Glutamatergic neuron (in vitro differentiated cells): ENCODE measurements at regions not wholly inside any gene's neighbourhood (a gene's known extent, or its start where the extent isn't known, plus 50 kb on each side); places are given as distances from the start of the nearest gene placed in this dataset.
A peak's percentile ranks its signal among the peaks of the same experiment; 100 is the strongest.

Experiments used
- DNase-seq: peaks from one replicate; pipeline ENCODE4 v3.0.0; 2022
- H3K27ac Mint-ChIP-seq: one replicate; pipeline ENCODE4 v1.8.0; 2020; ENCODE audit warnings: mild to moderate bottlenecking, mixed read lengths, inconsistent platforms; ENCODE audit not compliant: unreplicated experiment
- H3K27me3 Mint-ChIP-seq: one replicate; pipeline ENCODE4 v1.8.0; 2020; ENCODE audit warnings: mild to moderate bottlenecking, moderate library complexity, mixed read lengths, inconsistent platforms; ENCODE audit not compliant: unreplicated experiment
- H3K36me3 Mint-ChIP-seq: one replicate; pipeline ENCODE4 v1.8.0; 2020; ENCODE audit warnings: mild to moderate bottlenecking, mixed read lengths, inconsistent platforms; ENCODE audit not compliant: unreplicated experiment
- H3K4me1 Mint-ChIP-seq: one replicate; pipeline ENCODE4 v1.8.0; 2020; ENCODE audit warnings: mild to moderate bottlenecking, low read depth, mixed read lengths, inconsistent platforms; ENCODE audit not compliant: unreplicated experiment
- H3K4me3 Mint-ChIP-seq: one replicate; pipeline ENCODE4 v1.8.0; 2020; ENCODE audit warnings: mild to moderate bottlenecking, mixed read lengths, inconsistent platforms; ENCODE audit not compliant: unreplicated experiment
- H3K9me3 Mint-ChIP-seq: one replicate; pipeline ENCODE4 v1.8.0; 2020; ENCODE audit warnings: mild to moderate bottlenecking, moderate library complexity, mixed read lengths, inconsistent platforms; ENCODE audit not compliant: unreplicated experiment
- TF ChIP-seq, protein P1 (sequence below): fragments of 200-600 bp; sonication (generic); IDR thresholded peaks from one replicate; pipeline ENCODE4 v1.5.0; 2021; ENCODE audit not compliant: partially characterized antibody, unreplicated experiment

DNA sequence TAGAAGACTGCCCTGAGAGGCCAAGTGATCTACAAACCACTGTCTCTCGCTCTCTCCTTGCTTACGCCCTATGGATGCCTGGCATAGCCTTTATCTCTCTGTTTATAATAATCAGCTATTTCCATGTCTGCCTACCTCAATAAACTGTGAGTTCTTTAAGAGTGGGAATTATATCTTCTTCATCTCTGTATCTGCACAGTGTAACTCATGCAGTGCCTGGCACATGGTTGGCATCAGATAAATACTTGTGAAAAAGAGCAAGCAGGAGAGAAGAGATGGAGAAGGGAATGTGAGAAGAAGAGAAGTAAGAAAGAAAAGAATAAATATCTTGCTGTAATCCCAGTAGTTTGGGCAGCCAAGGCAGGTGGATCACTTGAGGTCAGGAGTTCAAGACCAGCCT is 94.6 kb upstream of the TNPO1 start:
- Mint-ChIP-seq H3K4me1 (peaks cover 21% of the 10 kb centered on the region), H3K9me3 (no peaks in the 10 kb centered on the region), H3K36me3 (no peaks in the 10 kb centered on the region), H3K4me3 (peak overlapping the region; percentile 18), H3K27me3 (no peaks in the 10 kb centered on the region), H3K27ac (no peak overlapping the region)
- TF ChIP-seq, protein P1, sequence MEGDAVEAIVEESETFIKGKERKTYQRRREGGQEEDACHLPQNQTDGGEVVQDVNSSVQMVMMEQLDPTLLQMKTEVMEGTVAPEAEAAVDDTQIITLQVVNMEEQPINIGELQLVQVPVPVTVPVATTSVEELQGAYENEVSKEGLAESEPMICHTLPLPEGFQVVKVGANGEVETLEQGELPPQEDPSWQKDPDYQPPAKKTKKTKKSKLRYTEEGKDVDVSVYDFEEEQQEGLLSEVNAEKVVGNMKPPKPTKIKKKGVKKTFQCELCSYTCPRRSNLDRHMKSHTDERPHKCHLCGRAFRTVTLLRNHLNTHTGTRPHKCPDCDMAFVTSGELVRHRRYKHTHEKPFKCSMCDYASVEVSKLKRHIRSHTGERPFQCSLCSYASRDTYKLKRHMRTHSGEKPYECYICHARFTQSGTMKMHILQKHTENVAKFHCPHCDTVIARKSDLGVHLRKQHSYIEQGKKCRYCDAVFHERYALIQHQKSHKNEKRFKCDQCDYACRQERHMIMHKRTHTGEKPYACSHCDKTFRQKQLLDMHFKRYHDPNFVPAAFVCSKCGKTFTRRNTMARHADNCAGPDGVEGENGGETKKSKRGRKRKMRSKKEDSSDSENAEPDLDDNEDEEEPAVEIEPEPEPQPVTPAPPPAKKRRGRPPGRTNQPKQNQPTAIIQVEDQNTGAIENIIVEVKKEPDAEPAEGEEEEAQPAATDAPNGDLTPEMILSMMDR: no peak
- no peak for DNase-seq

DNA sequence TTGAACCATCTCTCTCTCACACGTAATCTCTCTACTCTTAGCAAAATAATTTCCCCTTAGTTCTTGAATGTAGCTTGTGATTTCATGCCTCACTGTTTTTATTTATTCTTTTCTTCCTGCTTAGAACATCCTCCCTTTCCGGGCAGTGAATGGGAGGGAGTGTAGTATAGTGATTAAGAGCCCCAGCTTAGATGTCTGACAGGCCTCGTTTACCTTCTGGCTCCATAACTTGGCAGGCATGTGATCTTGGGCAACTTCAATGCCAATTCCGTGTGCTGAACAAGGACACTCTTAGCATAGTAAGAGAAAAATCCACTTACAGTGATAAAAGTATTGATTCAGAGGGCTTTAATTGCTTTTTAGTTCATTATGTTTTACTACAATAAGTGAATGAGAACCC is 96.3 kb upstream of the TNPO1 start:
- TF ChIP-seq, protein P1: no peak
- Mint-ChIP-seq H3K27me3 (no peaks in the 10 kb centered on the region), H3K4me1 (peaks cover 21% of the 10 kb centered on the region), H3K4me3 (no peak overlapping the region), H3K9me3 (no peaks in the 10 kb centered on the region), H3K36me3 (no peaks in the 10 kb centered on the region), H3K27ac (no peak overlapping the region)
- no peak for DNase-seq

DNA sequence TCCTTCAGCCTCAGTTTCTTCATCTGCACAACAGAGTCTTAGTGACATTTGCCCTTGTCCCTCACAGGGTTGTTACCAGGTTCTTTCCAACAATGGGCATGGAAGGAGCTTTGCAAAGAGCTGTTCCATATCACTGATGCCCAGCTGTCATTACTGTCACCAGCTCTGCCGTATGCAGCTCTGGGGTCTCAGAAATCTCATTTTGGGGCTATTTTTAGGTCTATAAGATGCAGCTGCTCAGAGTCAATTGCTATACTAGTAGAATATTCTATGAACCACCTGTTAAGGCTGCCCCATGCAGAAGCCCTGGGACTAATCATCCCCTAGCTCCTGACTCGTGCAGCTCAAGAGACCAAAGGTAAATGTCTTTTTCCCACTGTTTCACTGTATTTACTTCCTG is 105.1 kb upstream of the TNPO1 start:
- peaks cover 7% of the 10 kb centered on the region for H3K36me3 Mint-ChIP-seq
- H3K4me3 Mint-ChIP-seq: no peak overlapping the region
- no peaks in the 10 kb centered on the region for H3K9me3 Mint-ChIP-seq
- DNase-seq: no peak
- peaks cover 2% of the 10 kb centered on the region for H3K27me3 Mint-ChIP-seq
- no peak overlapping the region for H3K27ac Mint-ChIP-seq
- TF ChIP-seq, protein P1: no peak
- peaks cover 30% of the 10 kb centered on the region for H3K4me1 Mint-ChIP-seq

DNA sequence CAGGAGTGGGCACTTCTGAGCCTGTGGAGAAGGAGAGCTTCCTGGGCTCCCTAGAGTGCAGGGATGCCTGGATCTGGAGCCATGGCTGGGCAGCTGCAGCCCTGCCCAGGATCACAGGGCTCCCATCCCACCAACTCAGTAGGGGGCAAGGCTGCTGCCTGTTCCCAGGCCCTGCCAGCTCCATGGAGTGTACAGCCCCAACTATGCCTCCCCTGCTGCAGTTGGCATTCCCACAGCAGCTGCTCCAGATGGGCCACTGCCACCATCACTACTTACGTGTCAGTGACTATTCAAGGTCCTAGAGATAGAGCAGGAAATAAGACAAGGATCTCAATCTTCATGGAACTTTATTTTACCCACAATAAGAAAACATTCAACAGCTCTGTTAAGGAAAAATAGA is 107.1 kb upstream of the TNPO1 start:
- Mint-ChIP-seq H3K9me3 (no peaks in the 10 kb centered on the region), H3K4me1 (peaks cover 30% of the 10 kb centered on the region), H3K36me3 (peaks cover 7% of the 10 kb centered on the region), H3K27ac (no peak overlapping the region), H3K27me3 (peaks cover 2% of the 10 kb centered on the region), H3K4me3 (no peak overlapping the region)
- TF ChIP-seq, protein P1: no peak
- DNase-seq: no peak

DNA sequence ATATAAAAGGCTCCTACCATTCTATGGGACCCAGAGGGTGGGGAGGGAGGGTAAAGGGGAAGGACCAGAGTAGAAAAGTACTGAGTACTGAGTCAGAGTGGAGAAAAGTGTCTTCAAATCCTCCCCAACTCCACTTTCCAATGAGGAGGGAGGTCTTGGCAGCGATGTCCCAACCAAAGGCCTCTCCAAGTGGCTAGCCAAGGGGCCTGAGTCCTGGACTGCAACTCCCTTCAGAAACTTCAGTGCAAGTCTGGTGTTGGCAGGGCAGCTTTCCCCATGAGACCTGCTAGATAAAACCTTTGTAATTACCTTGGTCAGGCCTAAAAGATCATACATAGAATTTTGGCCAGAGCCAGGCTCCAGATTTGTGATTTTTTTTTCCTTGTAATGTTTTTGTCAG is 111.3 kb upstream of the TNPO1 start:
- H3K36me3 Mint-ChIP-seq: peaks cover 7% of the 10 kb centered on the region
- no peaks in the 10 kb centered on the region for H3K27me3 Mint-ChIP-seq
- H3K4me3 Mint-ChIP-seq: no peak overlapping the region
- TF ChIP-seq, protein P1: no peak
- no peaks in the 10 kb centered on the region for H3K9me3 Mint-ChIP-seq
- H3K27ac Mint-ChIP-seq: no peak overlapping the region
- peaks cover 7% of the 10 kb centered on the region for H3K4me1 Mint-ChIP-seq
- no peak for DNase-seq
